ENCODE measurements at regions not wholly inside any gene's neighbourhood (a gene's known extent, or its start where the extent isn't known, plus 50 kb on each side); places are given as distances from the start of the nearest gene placed in this dataset.

GRCh38 chr13:111857846-111858560 is 208.9 kb upstream of the SOX1 start:
- H3K9ac ChIP-seq (replicated peaks in 1 of 4; ENCODE audit: extremely low read depth in 1 of 4, low read depth in 3 of 4, low read length in 3 of 4), result no peak overlapping the region
- H2BK20ac ChIP-seq (ENCODE audit: low read length), result no peak overlapping the region
- H3K27ac ChIP-seq (ENCODE audit: low read depth, low read length), result no peak overlapping the region
- H3K36me3 ChIP-seq (ENCODE audit: control insufficient read depth in 2 of 4, insufficient read depth in 4 of 4, low read length in 3 of 4), result no peaks in the 10 kb centered on the region
- WGBS, 2 experiments (ENCODE audit: extremely low coverage in 1 of 2, insufficient coverage in 1 of 2, insufficient read length in 1 of 2, insufficient replicate concordance in 2 of 2, low coverage in 1 of 2, low lambda C conversion rate in 2 of 2, missing lambda C conversion rate in 1 of 2), result 92% methylated on average over 29 of the region's 32 CpGs; no CpG with 5 or more reads in 1 of the 2 experiments
- no peak overlapping the region for H3K23ac ChIP-seq (ENCODE audit: insufficient read length)
- no peak overlapping the region for H4K91ac ChIP-seq (replicated peaks; ENCODE audit: insufficient read length, low read length)
- H4K20me1 ChIP-seq (replicated peaks in 1 of 2; ENCODE audit: control insufficient read depth in 1 of 2, insufficient read depth in 2 of 2, low read length in 2 of 2), result no peaks in the 10 kb centered on the region
- H3K9me3 ChIP-seq (ENCODE audit: insufficient read depth in 2 of 2, low read depth in 1 of 2, low read length in 1 of 2), result 0 out of 4 replicates have a peak, but pooled peaks cover 0 to 3% of the 10 kb centered on the region in 2 experiments
- no peak overlapping the region for H3K56ac ChIP-seq (replicated peaks; ENCODE audit: insufficient read length, low read depth, low read length)
- no peak overlapping the region for H2AK5ac ChIP-seq (ENCODE audit: low read depth, low read length)
- H2BK12ac ChIP-seq (ENCODE audit: low read depth, low read length), result no peak overlapping the region
- no peak overlapping the region for H3K4me3 ChIP-seq (ENCODE audit: extremely low read depth in 1 of 4, insufficient read depth in 2 of 4, low read depth in 3 of 4, low read length in 4 of 4)
- H3K4me1 ChIP-seq (replicated peaks in 1 of 4; ENCODE audit: control insufficient read depth in 3 of 4, insufficient read depth in 4 of 4, low read length in 3 of 4), result peaks cover 0 to 6% (median 6%) of the 10 kb centered on the region in 4 experiments; a peak in 3 of 7 replicates
- no peaks in the 10 kb centered on the region; a peak in 1 of 7 replicates for H3K27me3 ChIP-seq (replicated peaks in 1 of 4; ENCODE audit: control insufficient read depth in 3 of 4, extremely low read depth in 1 of 4, insufficient read depth in 3 of 4, low read length in 3 of 4)
- H3K18ac ChIP-seq (ENCODE audit: extremely low read depth, low read length), result no peak overlapping the region; the same call in 1 of the 2 replicates
- no peak overlapping the region for H3K4ac ChIP-seq (replicated peaks; ENCODE audit: insufficient read length, low read depth, low read length)
- CTCF ChIA-PET (ENCODE audit: partially characterized antibody), result no interaction called here
- H3K4me2 ChIP-seq (ENCODE audit: insufficient read depth in 1 of 2, low read depth in 2 of 2, low read length in 2 of 2), result no peak overlapping the region
- TF ChIP-seq JUND (IDR thresholded peaks at IDR 0.05; ENCODE audit: low read length) (no peak), KDM1A (IDR thresholded peaks at IDR 0.05; ENCODE audit: borderline replicate concordance, low read length) (no peak), MAX (IDR thresholded peaks at IDR 0.05) (no peak), YY1 (IDR thresholded peaks at IDR 0.05; ENCODE audit: low read depth, low read length) (no peak), GTF2F1 (IDR thresholded peaks at IDR 0.05; ENCODE audit: borderline replicate concordance, low read depth, low read length) (no peak), CBX8 (IDR thresholded peaks at IDR 0.05; ENCODE audit: borderline replicate concordance, low read depth, low read length) (no peak), BACH1 (IDR thresholded peaks at IDR 0.05; ENCODE audit: low read length) (no peak), SP2 (IDR thresholded peaks at IDR 0.05; ENCODE audit: low read length) (no peak), SIRT6 (IDR thresholded peaks at IDR 0.05; ENCODE audit: low read length) (no peak)
- no peak overlapping the region for H2AFZ ChIP-seq (ENCODE audit: low read length)
- POLR2A ChIA-PET (ENCODE audit: partially characterized antibody), result no interaction called here
- no peaks in the 10 kb centered on the region for H3K23me2 ChIP-seq (ENCODE audit: low read depth, low read length)
- H3K79me1 ChIP-seq (ENCODE audit: low read depth, low read length), result no peaks in the 10 kb centered on the region
- H2BK120ac ChIP-seq (replicated peaks; ENCODE audit: low read depth, low read length), result no peak overlapping the region
- FAIRE-seq, result no peak
- H4K5ac ChIP-seq (ENCODE audit: insufficient read length, low read depth, low read length), result no peak overlapping the region
- no peaks in the 10 kb centered on the region for H3K79me2 ChIP-seq (ENCODE audit: control insufficient read depth in 1 of 2, insufficient read depth in 2 of 2, low read length in 2 of 2)
- H2BK15ac ChIP-seq (ENCODE audit: low read length), result no peak overlapping the region
- DNase-seq (ENCODE audit: low read depth in 1 of 2, low spot score in 2 of 2), result peak in 1 of 2 experiments; percentile 35
- H3K14ac ChIP-seq (ENCODE audit: insufficient read length), result no peak overlapping the region
- no peak overlapping the region for H4K8ac ChIP-seq (ENCODE audit: extremely low read depth, insufficient read depth, low read length)
- no peak overlapping the region for H2BK5ac ChIP-seq (ENCODE audit: low read depth, low read length)
